GM12873 (cell line): ENCODE measurements at regions not wholly inside any gene's neighbourhood (a gene's known extent, or its start where the extent isn't known, plus 50 kb on each side); places are given as distances from the start of the nearest gene placed in this dataset.

Experiments used
- TF ChIP-seq, protein P1 (sequence below): IDR thresholded peaks from 2 replicates; pipeline ENCODE4 v1.5.1; 2012; ENCODE audit warnings: low read depth, mild to moderate bottlenecking, moderate library complexity, low read length, control low read depth; ENCODE audit not compliant: insufficient read depth; ENCODE audit errors: missing control alignments

DNA sequence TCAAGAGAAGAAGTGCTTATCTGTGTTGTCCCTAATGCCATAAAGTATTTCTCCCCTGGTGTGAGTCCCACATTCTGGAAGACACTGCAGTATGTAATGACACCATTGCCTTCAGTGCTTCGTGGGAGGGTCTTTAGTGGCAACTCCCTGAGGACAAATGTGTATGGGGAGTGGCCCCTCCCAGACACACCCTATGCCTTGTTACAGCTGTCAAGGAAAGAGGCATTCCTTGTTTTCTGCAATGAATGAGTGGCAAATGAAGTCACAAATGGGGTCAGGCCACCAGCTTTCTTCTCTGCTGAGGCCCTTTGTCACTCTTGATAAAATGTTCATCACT lies 183.2 kb downstream of the FGFR2 start:
- TF ChIP-seq, protein P1, sequence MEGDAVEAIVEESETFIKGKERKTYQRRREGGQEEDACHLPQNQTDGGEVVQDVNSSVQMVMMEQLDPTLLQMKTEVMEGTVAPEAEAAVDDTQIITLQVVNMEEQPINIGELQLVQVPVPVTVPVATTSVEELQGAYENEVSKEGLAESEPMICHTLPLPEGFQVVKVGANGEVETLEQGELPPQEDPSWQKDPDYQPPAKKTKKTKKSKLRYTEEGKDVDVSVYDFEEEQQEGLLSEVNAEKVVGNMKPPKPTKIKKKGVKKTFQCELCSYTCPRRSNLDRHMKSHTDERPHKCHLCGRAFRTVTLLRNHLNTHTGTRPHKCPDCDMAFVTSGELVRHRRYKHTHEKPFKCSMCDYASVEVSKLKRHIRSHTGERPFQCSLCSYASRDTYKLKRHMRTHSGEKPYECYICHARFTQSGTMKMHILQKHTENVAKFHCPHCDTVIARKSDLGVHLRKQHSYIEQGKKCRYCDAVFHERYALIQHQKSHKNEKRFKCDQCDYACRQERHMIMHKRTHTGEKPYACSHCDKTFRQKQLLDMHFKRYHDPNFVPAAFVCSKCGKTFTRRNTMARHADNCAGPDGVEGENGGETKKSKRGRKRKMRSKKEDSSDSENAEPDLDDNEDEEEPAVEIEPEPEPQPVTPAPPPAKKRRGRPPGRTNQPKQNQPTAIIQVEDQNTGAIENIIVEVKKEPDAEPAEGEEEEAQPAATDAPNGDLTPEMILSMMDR, result no peak

DNA sequence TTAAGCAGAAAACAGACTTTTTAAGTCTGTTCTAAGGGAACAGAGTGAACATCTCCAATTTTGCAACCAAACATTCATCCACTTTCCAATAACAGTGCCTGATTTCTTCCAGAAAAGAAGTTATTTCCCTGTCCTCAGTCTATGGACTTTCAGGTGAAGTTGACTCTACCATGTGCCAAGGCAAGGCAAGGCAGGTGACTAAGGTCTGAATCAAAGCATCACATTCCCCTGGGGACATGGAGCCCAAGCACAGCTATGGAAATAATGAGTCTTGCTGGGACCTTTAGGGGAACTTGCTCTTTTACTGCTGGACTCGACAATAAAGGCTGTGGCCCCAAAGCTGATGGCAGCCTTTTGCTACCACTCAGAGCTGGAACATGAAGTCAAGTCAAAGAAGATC lies 182.2 kb downstream of the FGFR2 start:
- TF ChIP-seq, protein P1, result no peak

DNA sequence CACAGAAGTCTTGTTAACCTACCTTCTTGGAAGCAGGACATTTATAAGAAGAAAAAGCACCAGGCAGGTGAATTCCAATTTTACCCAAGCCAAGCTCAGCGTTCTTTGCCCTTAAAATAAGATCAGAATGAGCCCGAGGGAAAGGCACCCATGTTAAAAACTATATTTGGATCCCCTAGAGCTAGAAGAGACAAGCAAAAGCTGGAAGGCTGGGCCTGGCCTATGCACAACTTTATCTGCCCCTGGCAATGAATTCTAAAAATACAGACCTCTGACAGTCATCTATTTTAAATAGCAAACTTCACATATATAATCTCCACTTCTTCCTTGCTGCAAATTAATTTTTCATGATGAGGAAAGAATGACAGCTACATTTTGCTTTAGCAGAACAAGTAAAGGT lies 180.9 kb downstream of the FGFR2 start:
- TF ChIP-seq, protein P1, result no peak

DNA sequence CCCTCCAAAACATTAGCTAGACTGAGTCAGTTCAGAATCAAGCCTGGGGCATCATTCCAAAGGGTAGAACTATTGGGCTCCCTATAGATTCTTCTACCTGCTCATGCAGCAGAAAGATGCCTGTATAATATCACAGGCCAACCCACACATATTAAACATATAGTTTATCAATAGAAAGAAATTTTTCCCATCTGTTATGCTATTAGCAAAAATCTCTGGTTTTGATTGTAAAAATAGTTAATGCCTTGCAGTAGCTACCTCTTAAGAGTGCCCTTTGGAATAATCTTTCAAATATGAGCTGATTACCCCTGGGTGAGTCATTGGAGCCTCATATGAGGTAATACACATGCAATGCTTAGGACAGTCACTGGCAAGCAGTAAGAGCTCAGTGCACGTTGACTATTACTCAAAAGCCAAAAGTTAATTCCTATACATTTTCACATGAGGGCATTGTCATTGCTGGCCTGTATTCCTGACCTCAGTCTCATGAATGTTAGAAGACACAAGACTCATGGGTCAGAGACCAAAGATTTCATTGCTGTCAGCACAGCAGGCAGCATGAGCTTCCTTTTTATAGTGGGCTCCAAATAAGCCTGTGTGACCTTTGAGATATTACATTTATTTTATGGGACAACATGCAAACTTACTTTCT lies 180.0 kb downstream of the FGFR2 start:
- TF ChIP-seq, protein P1, result no peak

DNA sequence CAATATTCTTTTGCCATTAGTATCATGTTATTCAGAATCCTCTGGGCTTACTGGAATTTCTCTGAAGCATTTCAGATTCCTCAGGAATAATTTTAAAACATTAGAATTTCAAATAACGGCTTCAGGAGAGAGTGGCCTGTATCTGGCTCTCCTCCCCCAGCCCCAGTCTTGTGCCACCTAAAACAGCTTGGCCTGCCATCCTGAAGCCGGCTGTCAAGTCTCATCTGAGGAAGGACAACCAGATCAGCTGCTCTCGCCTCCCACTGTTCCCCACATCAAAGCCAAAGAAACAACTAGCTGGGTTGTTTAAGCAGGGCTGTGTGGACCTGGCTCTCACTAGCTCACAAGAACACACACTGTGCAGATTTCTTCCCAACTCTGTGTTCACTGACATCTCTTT lies 178.2 kb downstream of the FGFR2 start:
- TF ChIP-seq, protein P1, result no peak

DNA sequence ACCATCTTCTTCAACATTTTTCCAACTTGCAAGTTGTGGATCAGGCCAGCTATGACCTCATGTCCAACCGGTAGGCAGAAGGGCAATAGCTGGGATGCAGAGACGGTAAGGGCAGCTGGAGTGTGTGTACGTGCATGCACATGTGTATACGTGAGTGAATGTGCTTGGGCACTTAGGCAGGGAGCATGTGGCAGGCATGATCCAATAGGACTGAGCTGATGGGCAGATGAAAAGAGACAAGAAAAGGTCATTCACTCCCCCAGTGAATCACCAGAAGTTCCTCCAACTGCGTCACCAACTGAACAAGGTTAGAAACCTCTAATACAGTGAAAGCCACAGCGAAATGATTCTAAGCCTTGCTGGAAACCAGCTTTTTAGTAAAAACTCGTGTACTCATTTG lies 176.1 kb downstream of the FGFR2 start:
- TF ChIP-seq, protein P1, result no peak

DNA sequence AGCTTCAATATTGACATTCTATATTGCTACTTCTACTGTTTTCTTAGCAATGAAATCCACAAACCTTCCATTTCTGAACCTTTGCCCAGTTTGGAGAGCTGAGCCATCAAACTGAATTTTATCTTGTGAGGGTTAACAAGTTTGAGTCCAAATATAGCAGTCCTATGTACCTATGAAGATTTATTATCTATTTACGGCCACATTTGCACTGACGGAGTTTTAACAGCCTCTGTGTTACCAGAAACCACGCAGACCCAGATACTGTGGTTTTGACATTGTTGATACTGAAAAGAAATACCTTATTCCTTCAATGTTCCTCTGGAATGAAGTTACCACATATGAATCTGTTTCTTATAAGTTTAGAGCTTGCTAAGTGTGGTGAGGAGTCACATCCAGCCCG lies 172.6 kb downstream of the FGFR2 start:
- TF ChIP-seq, protein P1, result no peak
